WTC11 (cell line): ENCODE measurements at regions not wholly inside any gene's neighbourhood (a gene's known extent, or its start where the extent isn't known, plus 50 kb on each side); places are given as distances from the start of the nearest gene placed in this dataset.

Source experiments
- ATAC-seq: fragments of 200-7000 bp; cut with Tn5 transposase; 2 replicates; pipeline ENCODE4 v1.10.0; 2021; ENCODE audit warnings: mild to moderate bottlenecking, moderate library complexity
- CTCF ChIA-PET: fragments of 300-600 bp; sonication (Branson Sonifier 250); formaldehyde crosslinking; loops from one replicate; lab custom pipeline; 2021; ENCODE audit warnings: antibody characterized with exemption; lab: Charles Lee
- POLR2A ChIA-PET: fragments of 350-600 bp; sonication (Branson Sonifier 250); formaldehyde crosslinking; loops from one replicate; lab custom pipeline; 2021; ENCODE audit warnings: antibody characterized with exemption; lab: Charles Lee
- DNase-seq: peaks from one replicate; pipeline ENCODE4 v3.0.0; 2021; ENCODE audit warnings: low spot score
- H3K27ac Mint-ChIP-seq: 2 replicates; pipeline ENCODE4 v1.8.0; 2021; ENCODE audit warnings: mixed read lengths
- H3K27me3 Mint-ChIP-seq: 2 replicates; pipeline ENCODE4 v1.8.0; 2021; ENCODE audit warnings: low read depth, mild to moderate bottlenecking, moderate library complexity, mixed read lengths
- H3K36me3 Mint-ChIP-seq: 2 replicates; pipeline ENCODE4 v1.8.0; 2021; ENCODE audit warnings: mixed read lengths
- H3K4me1 Mint-ChIP-seq: 2 replicates; pipeline ENCODE4 v1.8.0; 2022; ENCODE audit warnings: mixed read lengths
- H3K4me3 Mint-ChIP-seq: 2 replicates; pipeline ENCODE4 v1.8.0; 2021; ENCODE audit warnings: mild to moderate bottlenecking, moderate library complexity, mixed read lengths
- H3K9me3 Mint-ChIP-seq: 2 replicates; pipeline ENCODE4 v1.8.0; 2021; ENCODE audit warnings: mixed read lengths
- ATF1 ChIP-seq: sonication (generic); formaldehyde crosslinking; IDR thresholded peaks from 2 replicates; pipeline ENCODE4 v1.8.1; 2023; ENCODE audit warnings: mild to moderate bottlenecking, moderate library complexity, missing genetic modification reagents
- CREB1 ChIP-seq: sonication (generic); formaldehyde crosslinking; IDR thresholded peaks from 2 replicates; pipeline ENCODE4 v1.8.0; 2023; ENCODE audit warnings: mild to moderate bottlenecking, missing genetic modification reagents
- HMGA2 ChIP-seq: fragments of 250-450 bp; sonication (Bioruptor Pico); IDR thresholded peaks from 2 replicates; pipeline ENCODE4 v1.4.0; 2021; ENCODE audit warnings: mild to moderate bottlenecking, moderate library complexity
- NFATC4 ChIP-seq: fragments of 250-450 bp; sonication (Bioruptor Pico); IDR thresholded peaks from 2 replicates; pipeline ENCODE4 v1.9.0; 2021; ENCODE audit warnings: mild to moderate bottlenecking
- NFE2L1 ChIP-seq: sonication (generic); formaldehyde crosslinking; IDR thresholded peaks from 2 replicates; pipeline ENCODE4 v1.8.1; 2023; ENCODE audit warnings: missing genetic modification reagents
- NFYB ChIP-seq: sonication (generic); formaldehyde crosslinking; conservative IDR thresholded peaks from 2 replicates; pipeline ENCODE4 v1.8.0; 2022; ENCODE audit warnings: low read depth, missing genetic modification reagents
- NR1H2 ChIP-seq: sonication (generic); formaldehyde crosslinking; IDR thresholded peaks from 2 replicates; pipeline ENCODE4 v1.9.0; 2021; ENCODE audit warnings: mild to moderate bottlenecking, moderate library complexity, missing genetic modification reagents
- TEAD1 ChIP-seq: sonication (generic); formaldehyde crosslinking; IDR thresholded peaks from 2 replicates; pipeline ENCODE4 v1.8.0; 2022; ENCODE audit warnings: mild to moderate bottlenecking, missing genetic modification reagents
- TEAD4 ChIP-seq: sonication (generic); formaldehyde crosslinking; IDR thresholded peaks from 2 replicates; pipeline ENCODE4 v1.8.0; 2022; ENCODE audit warnings: mild to moderate bottlenecking, missing genetic modification reagents
- ZBTB21 ChIP-seq: sonication (generic); formaldehyde crosslinking; IDR thresholded peaks from 2 replicates; pipeline ENCODE4 v1.8.1; 2023; ENCODE audit warnings: mild to moderate bottlenecking, missing genetic modification reagents, borderline replicate concordance
- ZNF396 ChIP-seq: fragments of 250-450 bp; sonication (Bioruptor Pico); IDR thresholded peaks from 2 replicates; pipeline ENCODE4 v1.8.0; 2021; ENCODE audit warnings: mild to moderate bottlenecking, moderate library complexity, borderline replicate concordance
- TF ChIP-seq, protein P1 (sequence below): sonication (generic); formaldehyde crosslinking; IDR thresholded peaks from 2 replicates; pipeline ENCODE4 v1.8.1; 2022; ENCODE audit warnings: low read depth, missing genetic modification reagents, borderline replicate concordance
- TF ChIP-seq, protein P2 (sequence below): fragments of 250-450 bp; sonication (Bioruptor Pico); IDR thresholded peaks from 2 replicates; pipeline ENCODE4 v1.9.0; 2021; ENCODE audit warnings: moderate library complexity, mild to moderate bottlenecking, inconsistent platforms, borderline replicate concordance
- TF ChIP-seq, protein P3 (sequence below): sonication (generic); formaldehyde crosslinking; IDR thresholded peaks from 2 replicates; pipeline ENCODE4 v1.8.1; 2022; ENCODE audit warnings: missing genetic modification reagents, borderline replicate concordance
- TF ChIP-seq, protein P4 (sequence below): sonication (generic); formaldehyde crosslinking; IDR thresholded peaks from 2 replicates; pipeline ENCODE4 v1.8.0; 2022; ENCODE audit warnings: mild to moderate bottlenecking, missing genetic modification reagents
- TF ChIP-seq, protein P5 (sequence below): sonication (generic); formaldehyde crosslinking; IDR thresholded peaks from 2 replicates; pipeline ENCODE4 v1.8.1; 2022; ENCODE audit warnings: low read depth, mild to moderate bottlenecking, moderate library complexity, missing genetic modification reagents, borderline replicate concordance
- TF ChIP-seq, protein P6 (sequence below): fragments of 200-600 bp; IDR thresholded peaks from 2 replicates; pipeline ENCODE4 v1.8.0; 2022; ENCODE audit warnings: antibody characterized with exemption
- TF ChIP-seq, protein P7 (sequence below): sonication (generic); formaldehyde crosslinking; conservative IDR thresholded peaks from 2 replicates; pipeline ENCODE4 v1.8.1; 2023; ENCODE audit warnings: mild to moderate bottlenecking, low read depth, missing genetic modification reagents, moderate library complexity
- TF ChIP-seq, protein P8 (sequence below): sonication (generic); formaldehyde crosslinking; IDR thresholded peaks from 2 replicates; pipeline ENCODE4 v1.8.1; 2023; ENCODE audit warnings: mild to moderate bottlenecking, missing genetic modification reagents, moderate library complexity

DNA sequence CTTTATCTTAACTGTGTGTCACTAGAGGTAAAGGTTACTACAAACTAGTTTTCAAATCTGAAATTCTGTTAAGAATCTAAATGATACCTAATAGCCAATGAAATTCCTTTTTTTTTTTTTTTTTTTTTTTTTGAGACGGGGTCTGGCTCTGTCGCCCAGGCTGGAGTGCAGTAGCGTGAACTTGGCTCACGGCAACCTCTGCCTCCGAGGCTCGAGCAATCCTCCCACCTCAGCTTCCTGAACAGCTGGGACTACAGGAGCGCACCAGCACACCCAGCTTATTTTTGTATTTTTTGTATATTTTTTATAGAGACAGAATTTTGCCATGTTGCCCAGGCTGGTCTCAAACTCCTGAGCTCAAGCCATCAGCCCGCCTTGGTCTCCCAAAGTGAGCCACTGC is 160.3 kb upstream of the NEBL start:
- POLR2A ChIA-PET, result no interaction called here
- DNase-seq, result no peak

More for the DNA sequence above, 160.3 kb upstream of the NEBL start:
- Mint-ChIP-seq H3K27me3 (no peaks in the 10 kb centered on the region), H3K27ac (no peak overlapping the region), H3K9me3 (peaks cover 9% of the 10 kb centered on the region), H3K4me3 (no peak overlapping the region), H3K4me1 (no peaks in the 10 kb centered on the region), H3K36me3 (peaks cover 4% of the 10 kb centered on the region)
- TF ChIP-seq NFE2L1 (CRISPR knock-in tag) (no peak), TEAD1 (CRISPR knock-in tag) (no peak), ZBTB21 (CRISPR knock-in tag) (no peak), CREB1 (CRISPR knock-in tag) (no peak), NFATC4 (CRISPR knock-in tag) (no peak), HMGA2 (CRISPR knock-in tag) (no peak), ZNF396 (no peak), NR1H2 (CRISPR knock-in tag) (no peak), NFYB (CRISPR knock-in tag) (no peak), ATF1 (CRISPR knock-in tag) (no peak), TEAD4 (CRISPR knock-in tag) (no peak)
- TF ChIP-seq, protein P1, sequence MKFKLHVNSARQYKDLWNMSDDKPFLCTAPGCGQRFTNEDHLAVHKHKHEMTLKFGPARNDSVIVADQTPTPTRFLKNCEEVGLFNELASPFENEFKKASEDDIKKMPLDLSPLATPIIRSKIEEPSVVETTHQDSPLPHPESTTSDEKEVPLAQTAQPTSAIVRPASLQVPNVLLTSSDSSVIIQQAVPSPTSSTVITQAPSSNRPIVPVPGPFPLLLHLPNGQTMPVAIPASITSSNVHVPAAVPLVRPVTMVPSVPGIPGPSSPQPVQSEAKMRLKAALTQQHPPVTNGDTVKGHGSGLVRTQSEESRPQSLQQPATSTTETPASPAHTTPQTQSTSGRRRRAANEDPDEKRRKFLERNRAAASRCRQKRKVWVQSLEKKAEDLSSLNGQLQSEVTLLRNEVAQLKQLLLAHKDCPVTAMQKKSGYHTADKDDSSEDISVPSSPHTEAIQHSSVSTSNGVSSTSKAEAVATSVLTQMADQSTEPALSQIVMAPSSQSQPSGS (CRISPR knock-in tag), result no peak
- TF ChIP-seq, protein P2, sequence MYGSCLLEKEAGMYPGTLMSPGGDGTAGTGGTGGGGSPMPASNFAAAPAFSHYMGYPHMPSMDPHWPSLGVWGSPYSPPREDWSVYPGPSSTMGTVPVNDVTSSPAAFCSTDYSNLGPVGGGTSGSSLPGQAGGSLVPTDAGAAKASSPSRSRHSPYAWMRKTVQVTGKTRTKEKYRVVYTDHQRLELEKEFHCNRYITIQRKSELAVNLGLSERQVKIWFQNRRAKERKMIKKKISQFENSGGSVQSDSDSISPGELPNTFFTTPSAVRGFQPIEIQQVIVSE (CRISPR knock-in tag), result no peak
- TF ChIP-seq, protein P3, sequence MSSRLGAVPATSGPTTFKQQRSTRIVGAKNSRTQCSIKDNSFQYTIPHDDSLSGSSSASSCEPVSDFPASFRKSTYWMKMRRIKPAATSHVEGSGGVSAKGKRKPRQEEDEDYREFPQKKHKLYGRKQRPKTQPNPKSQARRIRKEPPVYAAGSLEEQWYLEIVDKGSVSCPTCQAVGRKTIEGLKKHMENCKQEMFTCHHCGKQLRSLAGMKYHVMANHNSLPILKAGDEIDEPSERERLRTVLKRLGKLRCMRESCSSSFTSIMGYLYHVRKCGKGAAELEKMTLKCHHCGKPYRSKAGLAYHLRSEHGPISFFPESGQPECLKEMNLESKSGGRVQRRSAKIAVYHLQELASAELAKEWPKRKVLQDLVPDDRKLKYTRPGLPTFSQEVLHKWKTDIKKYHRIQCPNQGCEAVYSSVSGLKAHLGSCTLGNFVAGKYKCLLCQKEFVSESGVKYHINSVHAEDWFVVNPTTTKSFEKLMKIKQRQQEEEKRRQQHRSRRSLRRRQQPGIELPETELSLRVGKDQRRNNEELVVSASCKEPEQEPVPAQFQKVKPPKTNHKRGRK (CRISPR knock-in tag), result no peak
- TF ChIP-seq, protein P4, sequence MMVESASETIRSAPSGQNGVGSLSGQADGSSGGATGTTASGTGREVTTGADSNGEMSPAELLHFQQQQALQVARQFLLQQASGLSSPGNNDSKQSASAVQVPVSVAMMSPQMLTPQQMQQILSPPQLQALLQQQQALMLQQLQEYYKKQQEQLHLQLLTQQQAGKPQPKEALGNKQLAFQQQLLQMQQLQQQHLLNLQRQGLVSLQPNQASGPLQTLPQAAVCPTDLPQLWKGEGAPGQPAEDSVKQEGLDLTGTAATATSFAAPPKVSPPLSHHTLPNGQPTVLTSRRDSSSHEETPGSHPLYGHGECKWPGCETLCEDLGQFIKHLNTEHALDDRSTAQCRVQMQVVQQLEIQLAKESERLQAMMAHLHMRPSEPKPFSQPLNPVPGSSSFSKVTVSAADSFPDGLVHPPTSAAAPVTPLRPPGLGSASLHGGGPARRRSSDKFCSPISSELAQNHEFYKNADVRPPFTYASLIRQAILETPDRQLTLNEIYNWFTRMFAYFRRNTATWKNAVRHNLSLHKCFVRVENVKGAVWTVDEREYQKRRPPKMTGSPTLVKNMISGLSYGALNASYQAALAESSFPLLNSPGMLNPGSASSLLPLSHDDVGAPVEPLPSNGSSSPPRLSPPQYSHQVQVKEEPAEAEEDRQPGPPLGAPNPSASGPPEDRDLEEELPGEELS (CRISPR knock-in tag), result no peak
- TF ChIP-seq, protein P5, sequence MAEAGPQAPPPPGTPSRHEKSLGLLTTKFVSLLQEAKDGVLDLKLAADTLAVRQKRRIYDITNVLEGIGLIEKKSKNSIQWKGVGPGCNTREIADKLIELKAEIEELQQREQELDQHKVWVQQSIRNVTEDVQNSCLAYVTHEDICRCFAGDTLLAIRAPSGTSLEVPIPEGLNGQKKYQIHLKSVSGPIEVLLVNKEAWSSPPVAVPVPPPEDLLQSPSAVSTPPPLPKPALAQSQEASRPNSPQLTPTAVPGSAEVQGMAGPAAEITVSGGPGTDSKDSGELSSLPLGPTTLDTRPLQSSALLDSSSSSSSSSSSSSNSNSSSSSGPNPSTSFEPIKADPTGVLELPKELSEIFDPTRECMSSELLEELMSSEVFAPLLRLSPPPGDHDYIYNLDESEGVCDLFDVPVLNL, result no peak
- TF ChIP-seq, protein P6, sequence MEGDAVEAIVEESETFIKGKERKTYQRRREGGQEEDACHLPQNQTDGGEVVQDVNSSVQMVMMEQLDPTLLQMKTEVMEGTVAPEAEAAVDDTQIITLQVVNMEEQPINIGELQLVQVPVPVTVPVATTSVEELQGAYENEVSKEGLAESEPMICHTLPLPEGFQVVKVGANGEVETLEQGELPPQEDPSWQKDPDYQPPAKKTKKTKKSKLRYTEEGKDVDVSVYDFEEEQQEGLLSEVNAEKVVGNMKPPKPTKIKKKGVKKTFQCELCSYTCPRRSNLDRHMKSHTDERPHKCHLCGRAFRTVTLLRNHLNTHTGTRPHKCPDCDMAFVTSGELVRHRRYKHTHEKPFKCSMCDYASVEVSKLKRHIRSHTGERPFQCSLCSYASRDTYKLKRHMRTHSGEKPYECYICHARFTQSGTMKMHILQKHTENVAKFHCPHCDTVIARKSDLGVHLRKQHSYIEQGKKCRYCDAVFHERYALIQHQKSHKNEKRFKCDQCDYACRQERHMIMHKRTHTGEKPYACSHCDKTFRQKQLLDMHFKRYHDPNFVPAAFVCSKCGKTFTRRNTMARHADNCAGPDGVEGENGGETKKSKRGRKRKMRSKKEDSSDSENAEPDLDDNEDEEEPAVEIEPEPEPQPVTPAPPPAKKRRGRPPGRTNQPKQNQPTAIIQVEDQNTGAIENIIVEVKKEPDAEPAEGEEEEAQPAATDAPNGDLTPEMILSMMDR, result no peak
- TF ChIP-seq, protein P7, sequence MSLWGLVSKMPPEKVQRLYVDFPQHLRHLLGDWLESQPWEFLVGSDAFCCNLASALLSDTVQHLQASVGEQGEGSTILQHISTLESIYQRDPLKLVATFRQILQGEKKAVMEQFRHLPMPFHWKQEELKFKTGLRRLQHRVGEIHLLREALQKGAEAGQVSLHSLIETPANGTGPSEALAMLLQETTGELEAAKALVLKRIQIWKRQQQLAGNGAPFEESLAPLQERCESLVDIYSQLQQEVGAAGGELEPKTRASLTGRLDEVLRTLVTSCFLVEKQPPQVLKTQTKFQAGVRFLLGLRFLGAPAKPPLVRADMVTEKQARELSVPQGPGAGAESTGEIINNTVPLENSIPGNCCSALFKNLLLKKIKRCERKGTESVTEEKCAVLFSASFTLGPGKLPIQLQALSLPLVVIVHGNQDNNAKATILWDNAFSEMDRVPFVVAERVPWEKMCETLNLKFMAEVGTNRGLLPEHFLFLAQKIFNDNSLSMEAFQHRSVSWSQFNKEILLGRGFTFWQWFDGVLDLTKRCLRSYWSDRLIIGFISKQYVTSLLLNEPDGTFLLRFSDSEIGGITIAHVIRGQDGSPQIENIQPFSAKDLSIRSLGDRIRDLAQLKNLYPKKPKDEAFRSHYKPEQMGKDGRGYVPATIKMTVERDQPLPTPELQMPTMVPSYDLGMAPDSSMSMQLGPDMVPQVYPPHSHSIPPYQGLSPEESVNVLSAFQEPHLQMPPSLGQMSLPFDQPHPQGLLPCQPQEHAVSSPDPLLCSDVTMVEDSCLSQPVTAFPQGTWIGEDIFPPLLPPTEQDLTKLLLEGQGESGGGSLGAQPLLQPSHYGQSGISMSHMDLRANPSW, result no peak
- TF ChIP-seq, protein P8, sequence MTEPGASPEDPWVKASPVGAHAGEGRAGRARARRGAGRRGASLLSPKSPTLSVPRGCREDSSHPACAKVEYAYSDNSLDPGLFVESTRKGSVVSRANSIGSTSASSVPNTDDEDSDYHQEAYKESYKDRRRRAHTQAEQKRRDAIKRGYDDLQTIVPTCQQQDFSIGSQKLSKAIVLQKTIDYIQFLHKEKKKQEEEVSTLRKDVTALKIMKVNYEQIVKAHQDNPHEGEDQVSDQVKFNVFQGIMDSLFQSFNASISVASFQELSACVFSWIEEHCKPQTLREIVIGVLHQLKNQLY (CRISPR knock-in tag), result no peak
- CTCF ChIA-PET, result interaction anchor here (1.2 kb wide), 1 partner anchor 15 kb away, joined by 3 read pairs; no protein-coding TSS in a partner anchor
- no peak for ATAC-seq
